ENCODE measurements at regions not wholly inside any gene's neighbourhood (a gene's known extent, or its start where the extent isn't known, plus 50 kb on each side); places are given as distances from the start of the nearest gene placed in this dataset.

DNA sequence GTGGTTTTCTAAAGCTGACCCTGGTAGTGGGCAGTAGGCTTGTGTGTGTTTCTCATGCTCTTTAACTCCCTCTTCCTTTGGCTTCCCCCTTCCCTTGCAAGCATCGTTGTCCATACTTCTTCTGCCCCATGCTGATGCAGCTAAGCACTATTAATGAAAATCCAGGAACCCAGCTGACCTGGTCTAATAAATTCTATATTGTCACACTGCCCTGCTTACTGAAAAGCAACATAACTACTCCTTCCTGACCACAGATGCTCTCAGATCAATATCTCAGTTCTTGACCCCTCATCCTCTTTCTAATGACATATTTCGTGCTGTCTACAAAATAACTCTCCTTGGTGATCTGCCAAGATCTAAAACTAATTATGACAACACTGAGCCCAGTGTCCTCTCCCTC lies 405.5 kb downstream of the EFNA5 start:
- TF ChIP-seq RAD21 (IDR thresholded peaks at IDR 0.05; ENCODE audit: low read length), result no peak
- TF ChIP-seq POLR2A (IDR thresholded peaks at IDR 0.05; ENCODE audit: low read depth, low read length), result no peak
- TF ChIP-seq, protein P1, sequence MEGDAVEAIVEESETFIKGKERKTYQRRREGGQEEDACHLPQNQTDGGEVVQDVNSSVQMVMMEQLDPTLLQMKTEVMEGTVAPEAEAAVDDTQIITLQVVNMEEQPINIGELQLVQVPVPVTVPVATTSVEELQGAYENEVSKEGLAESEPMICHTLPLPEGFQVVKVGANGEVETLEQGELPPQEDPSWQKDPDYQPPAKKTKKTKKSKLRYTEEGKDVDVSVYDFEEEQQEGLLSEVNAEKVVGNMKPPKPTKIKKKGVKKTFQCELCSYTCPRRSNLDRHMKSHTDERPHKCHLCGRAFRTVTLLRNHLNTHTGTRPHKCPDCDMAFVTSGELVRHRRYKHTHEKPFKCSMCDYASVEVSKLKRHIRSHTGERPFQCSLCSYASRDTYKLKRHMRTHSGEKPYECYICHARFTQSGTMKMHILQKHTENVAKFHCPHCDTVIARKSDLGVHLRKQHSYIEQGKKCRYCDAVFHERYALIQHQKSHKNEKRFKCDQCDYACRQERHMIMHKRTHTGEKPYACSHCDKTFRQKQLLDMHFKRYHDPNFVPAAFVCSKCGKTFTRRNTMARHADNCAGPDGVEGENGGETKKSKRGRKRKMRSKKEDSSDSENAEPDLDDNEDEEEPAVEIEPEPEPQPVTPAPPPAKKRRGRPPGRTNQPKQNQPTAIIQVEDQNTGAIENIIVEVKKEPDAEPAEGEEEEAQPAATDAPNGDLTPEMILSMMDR (conservative IDR thresholded peaks at IDR 0.05; ENCODE audit: low read depth, low read length), result no peak

Measured in IMR-90 (cell line).